GM23338 (cell line): ENCODE measurements at regions not wholly inside any gene's neighbourhood (a gene's known extent, or its start where the extent isn't known, plus 50 kb on each side); places are given as distances from the start of the nearest gene placed in this dataset.

Source experiments
- ATAC-seq: fragments of 200-7000 bp; cut with Tn5 transposase; 3 replicates; pipeline ENCODE4 v1.9.1; 2020
- DNase-seq: peaks from one replicate; pipeline ENCODE4 v3.0.0-alpha.2; 2015; ENCODE audit warnings: low spot score
- H2AFZ ChIP-seq: fragments of 200-600 bp; sonication (generic); 2 replicates; pipeline ENCODE4 v1.8.0; 2016; ENCODE audit warnings: antibody characterized with exemption, mild to moderate bottlenecking, moderate library complexity
- H3F3A ChIP-seq: fragments of 200-600 bp; sonication (generic); replicated peaks from 2 replicates; pipeline ENCODE4 v1.8.0; 2017; ENCODE audit warnings: antibody characterized with exemption, mixed run types, low read depth
- H3K27ac ChIP-seq: fragments of 200-600 bp; sonication (generic); 2 replicates; pipeline ENCODE4 v1.6.1; 2016; ENCODE audit warnings: low read depth
- H3K27me3 ChIP-seq: fragments of 200-600 bp; sonication (generic); 2 replicates; pipeline ENCODE4 v1.8.0; 2016; ENCODE audit warnings: mild to moderate bottlenecking, mixed run types, moderate library complexity; ENCODE audit not compliant: insufficient read depth
- H3K36me3 ChIP-seq: fragments of 200-600 bp; sonication (generic); 2 replicates; pipeline ENCODE4 v1.8.0; 2016; ENCODE audit warnings: mild to moderate bottlenecking; ENCODE audit not compliant: insufficient read depth
- H3K4me1 ChIP-seq: fragments of 200-600 bp; sonication (generic); 2 replicates; pipeline ENCODE4 v1.8.0; 2016; ENCODE audit warnings: mild to moderate bottlenecking, moderate library complexity; ENCODE audit not compliant: insufficient read depth
- H3K4me2 ChIP-seq: fragments of 200-600 bp; sonication (generic); 2 replicates; pipeline ENCODE4 v1.7.1; 2017; ENCODE audit warnings: mixed run types
- H3K4me3 ChIP-seq: fragments of 200-600 bp; sonication (generic); 2 replicates; pipeline ENCODE4 v1.6.1; 2016; ENCODE audit warnings: mixed run types
- H3K79me2 ChIP-seq: fragments of 200-600 bp; sonication (generic); replicated peaks from 2 replicates; pipeline ENCODE4 v1.8.0; 2017; ENCODE audit warnings: mild to moderate bottlenecking; ENCODE audit not compliant: insufficient read depth
- H3K9me2 ChIP-seq: fragments of 200-600 bp; sonication (generic); 2 replicates; pipeline ENCODE4 v1.8.0; 2017; ENCODE audit not compliant: insufficient read depth
- H4K20me1 ChIP-seq: fragments of 200-600 bp; sonication (generic); replicated peaks from 2 replicates; pipeline ENCODE4 v1.8.0; 2017; ENCODE audit warnings: mild to moderate bottlenecking; ENCODE audit not compliant: insufficient read depth
- H3K27ac Mint-ChIP-seq: 2 replicates; pipeline ENCODE4 v1.8.0; 2020; ENCODE audit warnings: inconsistent platforms, mild to moderate bottlenecking, moderate library complexity, mixed read lengths
- H3K27me3 Mint-ChIP-seq: 3 replicates; pipeline ENCODE4 v1.8.0; 2022; ENCODE audit warnings: low read depth, mild to moderate bottlenecking, moderate library complexity, mixed read lengths, inconsistent platforms; ENCODE audit not compliant: insufficient read depth, poor library complexity
- H3K36me3 Mint-ChIP-seq: 3 replicates; pipeline ENCODE4 v1.8.0; 2021; ENCODE audit warnings: low read depth, mild to moderate bottlenecking, inconsistent platforms, moderate library complexity, mixed read lengths
- H3K4me1 Mint-ChIP-seq: 3 replicates; pipeline ENCODE4 v1.8.0; 2020; ENCODE audit warnings: mild to moderate bottlenecking, inconsistent platforms, mixed read lengths
- H3K4me3 Mint-ChIP-seq: 3 replicates; pipeline ENCODE4 v1.8.0; 2021; ENCODE audit warnings: moderate library complexity, mild to moderate bottlenecking, inconsistent platforms, mixed read lengths
- H3K9me3 Mint-ChIP-seq: 3 replicates; pipeline ENCODE4 v1.8.0; 2020; ENCODE audit warnings: moderate library complexity, mild to moderate bottlenecking, inconsistent platforms, mixed read lengths
- CREB1 ChIP-seq: fragments of 250-450 bp; sonication (Bioruptor Pico); IDR thresholded peaks from 2 replicates; pipeline ENCODE4 v1.5.0; 2020; ENCODE audit warnings: low read depth, mild to moderate bottlenecking, moderate library complexity
- CTCF ChIP-seq, 2 experiments: fragments of 200-600 bp in 1 of 2; sonication (generic) in 1 of 2; conservative IDR thresholded peaks; 2 replicates each; pipeline versions ENCODE4 v1.5.1 to v1.6.1; 2016 to 2017; ENCODE audit warnings: antibody characterized with exemption in 2 of 2, low read depth in 2 of 2, mild to moderate bottlenecking in 2 of 2, moderate library complexity in 1 of 2
- EZH2phosphoT487 ChIP-seq: fragments of 200-600 bp; sonication (generic); IDR thresholded peaks from one replicate; pipeline ENCODE4 v1.8.1; 2018; ENCODE audit warnings: antibody characterized with exemption; ENCODE audit not compliant: unreplicated experiment
- NANOG ChIP-seq: IDR thresholded peaks from 2 replicates; pipeline ENCODE4 v1.6.1; 2016; ENCODE audit warnings: antibody characterized with exemption, borderline replicate concordance
- POLR2AphosphoS5 ChIP-seq: IDR thresholded peaks from 2 replicates; pipeline ENCODE4 v1.6.1; 2016; ENCODE audit warnings: antibody characterized with exemption, low read depth
- REST ChIP-seq: IDR thresholded peaks from one replicate; pipeline ENCODE4 v1.6.1; 2018; ENCODE audit warnings: antibody characterized with exemption; ENCODE audit not compliant: unreplicated experiment
- ZNF114 ChIP-seq: fragments of 250-450 bp; sonication (Bioruptor Pico); IDR thresholded peaks from 2 replicates; pipeline ENCODE4 v1.5.0; 2020; ENCODE audit warnings: mild to moderate bottlenecking, moderate library complexity
- ZNF331 ChIP-seq: fragments of 250-450 bp; sonication (Bioruptor Pico); IDR thresholded peaks from 2 replicates; pipeline ENCODE4 v1.5.0; 2020; ENCODE audit warnings: low read depth, mild to moderate bottlenecking, moderate library complexity

GRCh38 chr13:79112016-79112415, 294.0 kb downstream of the RBM26 start:
- ATAC-seq, result no peak
- no peak for DNase-seq
- H3K27ac Mint-ChIP-seq, result no peak overlapping the region
- no peaks in the 10 kb centered on the region; the same call in 2 of the 3 replicates for H3K9me3 Mint-ChIP-seq
- no peak overlapping the region for H3K27ac ChIP-seq
- no peaks in the 10 kb centered on the region for H3K36me3 Mint-ChIP-seq
- TF ChIP-seq CTCF (conservative IDR thresholded peaks at IDR 0.05; ENCODE audit: low read depth in 2 of 2), result 0 out of 4 replicates have a peak, but pooled peaks of 1 of the 2 experiments have one; percentile 7
- TF ChIP-seq ZNF331, result no peak
- no peak for TF ChIP-seq ZNF114 (CRISPR knock-in tag)
- no peak for TF ChIP-seq POLR2AphosphoS5
- TF ChIP-seq EZH2phosphoT487, result no peak
- no peak for TF ChIP-seq REST
- H3K9me2 ChIP-seq, result no peaks in the 10 kb centered on the region
- H4K20me1 ChIP-seq, result no peaks in the 10 kb centered on the region
- H3K36me3 ChIP-seq, result no peaks in the 10 kb centered on the region
- H3K79me2 ChIP-seq, result no peaks in the 10 kb centered on the region
- H3K4me3 ChIP-seq, result no peak overlapping the region
- no peaks in the 10 kb centered on the region for H3F3A ChIP-seq
- no peak overlapping the region for H2AFZ ChIP-seq
- no peaks in the 10 kb centered on the region for H3K27me3 Mint-ChIP-seq
- H3K4me3 Mint-ChIP-seq, result no peak overlapping the region
- H3K4me1 ChIP-seq, result no peaks in the 10 kb centered on the region
- H3K27me3 ChIP-seq, result no peaks in the 10 kb centered on the region
- no peak overlapping the region for H3K4me2 ChIP-seq
- H3K4me1 Mint-ChIP-seq, result no peaks in the 10 kb centered on the region

- Histone ChIP-seq H3K4me2 (no peak overlapping the region), H3K27ac (no peak overlapping the region), H2AFZ (peak overlapping the region; percentile 44; the same call in 1 of the 2 replicates), H3K4me1 (no peaks in the 10 kb centered on the region), H3K27me3 (no peaks in the 10 kb centered on the region), H3K9me2 (no peaks in the 10 kb centered on the region), H3F3A (no peaks in the 10 kb centered on the region), H3K36me3 (no peaks in the 10 kb centered on the region), H4K20me1 (no peaks in the 10 kb centered on the region), H3K79me2 (no peaks in the 10 kb centered on the region), H3K4me3 (no peak overlapping the region)
- ATAC-seq (no peak), DNase-seq (no peak)
- H3K27me3 Mint-ChIP-seq, result no peaks in the 10 kb centered on the region
- H3K4me3 Mint-ChIP-seq, result no peak overlapping the region
- TF ChIP-seq NANOG (no peak), CREB1 (CRISPR knock-in tag) (no peak), ZNF331 (no peak)
- no peaks in the 10 kb centered on the region for H3K4me1 Mint-ChIP-seq
- H3K36me3 Mint-ChIP-seq, result no peaks in the 10 kb centered on the region
- H3K27ac Mint-ChIP-seq, result no peak overlapping the region
- no peaks in the 10 kb centered on the region for H3K9me3 Mint-ChIP-seq
Measured at GRCh38 chr13:79108914-79109643, 297.0 kb downstream of the RBM26 start.
